Esophagus muscularis mucosa (tissue), 4 donors: ENCODE measurements at regions not wholly inside any gene's neighbourhood (a gene's known extent, or its start where the extent isn't known, plus 50 kb on each side); places are given as distances from the start of the nearest gene placed in this dataset.

Experiments used
- EP300 ChIP-seq: sonication (generic); formaldehyde crosslinking; IDR thresholded peaks from one replicate; pipeline ENCODE4 v1.6.1; 2017; ENCODE audit warnings: antibody characterized with exemption
- POLR2A ChIP-seq: fragments of 450-650 bp; IDR thresholded peaks from one replicate; pipeline ENCODE4 v1.6.1; 2017; ENCODE audit warnings: antibody characterized with exemption, moderate library complexity, mild to moderate bottlenecking, low read depth
- POLR2AphosphoS5 ChIP-seq, 2 donors: sonication (generic); formaldehyde crosslinking; IDR thresholded peaks; one replicate each; pipeline ENCODE4 v1.6.1; 2017; ENCODE audit warnings: antibody characterized with exemption in 2 of 2
- TF ChIP-seq, protein P1 (sequence below), 3 experiments: fragments of 200-600 bp in 2 of 3; fragments of 450-650 bp in 1 of 3; sonication (generic) in 2 of 3; IDR thresholded peaks; one replicate each; pipeline ENCODE4 v1.5.1; 2017 to 2019; ENCODE audit warnings: antibody characterized with exemption in 3 of 3, mild to moderate bottlenecking in 2 of 3, moderate library complexity in 1 of 3

DNA sequence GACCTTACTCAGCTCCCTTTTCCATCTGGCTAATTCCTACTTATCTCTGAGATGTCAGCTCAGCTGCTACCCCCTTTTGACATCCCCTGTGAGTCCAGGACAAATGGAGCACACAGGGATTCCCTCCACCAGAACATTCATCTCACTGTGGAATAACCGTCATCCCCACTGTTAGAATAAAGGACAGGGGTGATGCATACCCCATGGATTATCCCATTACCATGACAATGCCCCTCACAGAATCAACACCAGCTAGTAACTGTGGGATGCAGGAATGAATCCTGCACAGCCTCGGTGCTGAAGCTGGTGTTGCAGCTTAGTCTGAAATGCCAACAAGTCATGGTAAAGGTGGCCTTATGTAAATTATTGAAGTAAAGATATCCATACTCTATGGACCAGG lies 624.8 kb upstream of the RAB6C start:
- TF ChIP-seq, protein P1, sequence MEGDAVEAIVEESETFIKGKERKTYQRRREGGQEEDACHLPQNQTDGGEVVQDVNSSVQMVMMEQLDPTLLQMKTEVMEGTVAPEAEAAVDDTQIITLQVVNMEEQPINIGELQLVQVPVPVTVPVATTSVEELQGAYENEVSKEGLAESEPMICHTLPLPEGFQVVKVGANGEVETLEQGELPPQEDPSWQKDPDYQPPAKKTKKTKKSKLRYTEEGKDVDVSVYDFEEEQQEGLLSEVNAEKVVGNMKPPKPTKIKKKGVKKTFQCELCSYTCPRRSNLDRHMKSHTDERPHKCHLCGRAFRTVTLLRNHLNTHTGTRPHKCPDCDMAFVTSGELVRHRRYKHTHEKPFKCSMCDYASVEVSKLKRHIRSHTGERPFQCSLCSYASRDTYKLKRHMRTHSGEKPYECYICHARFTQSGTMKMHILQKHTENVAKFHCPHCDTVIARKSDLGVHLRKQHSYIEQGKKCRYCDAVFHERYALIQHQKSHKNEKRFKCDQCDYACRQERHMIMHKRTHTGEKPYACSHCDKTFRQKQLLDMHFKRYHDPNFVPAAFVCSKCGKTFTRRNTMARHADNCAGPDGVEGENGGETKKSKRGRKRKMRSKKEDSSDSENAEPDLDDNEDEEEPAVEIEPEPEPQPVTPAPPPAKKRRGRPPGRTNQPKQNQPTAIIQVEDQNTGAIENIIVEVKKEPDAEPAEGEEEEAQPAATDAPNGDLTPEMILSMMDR (IDR thresholded peaks at IDR 0.05): no peak
- TF ChIP-seq POLR2AphosphoS5 (IDR thresholded peaks at IDR 0.05) (no peak), POLR2A (no peak), EP300 (no peak)
